T-helper 2 cell treated with Interferon-gamma antibody and Interleukin-4, amounts not matched to agents 5 μg/mL and 100 μg/mL, for 36 hours (primary cell): ENCODE measurements at regions not wholly inside any gene's neighbourhood (a gene's known extent, or its start where the extent isn't known, plus 50 kb on each side); places are given as distances from the start of the nearest gene placed in this dataset.

Experiments
- DNase-seq: peaks from one replicate; pipeline ENCODE4 v3.0.0; 2021; ENCODE audit warnings: low spot score
- H3K27ac Mint-ChIP-seq: one replicate; pipeline ENCODE4 v1.8.0; 2021; ENCODE audit warnings: mild to moderate bottlenecking, mixed read lengths
- H3K27me3 Mint-ChIP-seq: one replicate; pipeline ENCODE4 v1.8.0; 2021; ENCODE audit warnings: low read depth, mixed read lengths
- H3K36me3 Mint-ChIP-seq: one replicate; pipeline ENCODE4 v1.8.0; 2021; ENCODE audit warnings: low read depth, mixed read lengths
- H3K4me1 Mint-ChIP-seq: one replicate; pipeline ENCODE4 v1.8.0; 2021; ENCODE audit warnings: low read depth, mixed read lengths
- H3K4me3 Mint-ChIP-seq: one replicate; pipeline ENCODE4 v1.8.0; 2022; ENCODE audit warnings: mild to moderate bottlenecking, moderate library complexity, mixed read lengths
- H3K9me3 Mint-ChIP-seq: one replicate; pipeline ENCODE4 v1.8.0; 2021; ENCODE audit warnings: mixed read lengths

DNA sequence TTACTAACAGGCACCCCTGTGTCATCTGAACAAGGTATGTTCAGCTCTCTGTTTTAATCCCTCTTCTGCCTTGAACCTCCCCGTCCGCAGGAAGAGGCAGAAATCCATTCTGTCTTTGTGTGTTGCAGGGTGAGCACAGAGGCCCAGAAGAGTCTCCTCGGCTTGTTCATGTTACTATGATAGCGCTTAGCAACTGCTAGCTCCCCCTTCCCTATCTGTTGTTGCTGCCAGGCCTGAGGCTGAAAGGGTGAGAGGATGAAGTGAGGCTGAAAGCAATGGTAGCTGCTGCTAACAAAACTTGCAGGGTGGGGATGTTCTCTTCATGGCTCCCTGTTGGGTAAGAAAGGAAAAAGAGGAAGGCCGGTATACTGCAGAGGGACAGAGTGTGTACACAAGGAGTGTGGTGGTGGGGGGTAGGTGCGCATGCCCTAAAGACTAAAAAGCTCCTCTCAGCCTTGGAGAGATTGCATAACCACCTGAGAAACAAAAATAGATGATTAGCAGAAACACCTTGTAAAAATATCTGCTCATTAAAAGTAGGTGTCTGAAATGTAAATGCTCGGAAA lies 55.2 kb upstream of the CITED2 start:
- Mint-ChIP-seq H3K27me3 (peaks cover 26% of the 10 kb centered on the region), H3K4me1 (peaks cover 3% of the 10 kb centered on the region), H3K9me3 (peaks cover 7% of the 10 kb centered on the region), H3K4me3 (no peak overlapping the region), H3K27ac (no peak overlapping the region), H3K36me3 (no peaks in the 10 kb centered on the region)
- DNase-seq: no peak

DNA sequence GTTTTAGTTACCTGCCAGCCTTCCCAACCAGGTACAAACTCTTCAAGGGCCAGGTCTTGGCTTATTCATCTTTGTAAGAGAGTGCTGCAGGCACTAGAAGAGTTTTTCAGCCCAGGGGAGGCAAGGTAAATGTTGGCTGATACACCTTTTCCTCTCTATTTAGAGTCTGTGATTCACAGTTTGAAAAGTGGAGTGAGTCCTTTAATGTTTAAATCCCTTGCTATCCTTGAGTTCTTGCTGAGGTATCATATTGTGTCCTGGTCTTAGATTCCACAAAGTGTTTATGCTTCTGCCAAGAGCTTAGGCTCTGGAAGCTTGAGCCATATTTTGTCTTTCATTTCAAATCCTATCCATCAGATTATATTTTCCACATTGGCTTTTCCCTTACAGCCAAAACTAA lies 52.8 kb upstream of the CITED2 start:
- H3K27me3 Mint-ChIP-seq: peaks cover 24% of the 10 kb centered on the region
- H3K4me3 Mint-ChIP-seq: no peak overlapping the region
- H3K27ac Mint-ChIP-seq: no peak overlapping the region
- peaks cover 2% of the 10 kb centered on the region for H3K9me3 Mint-ChIP-seq
- no peaks in the 10 kb centered on the region for H3K36me3 Mint-ChIP-seq
- H3K4me1 Mint-ChIP-seq: no peaks in the 10 kb centered on the region
- DNase-seq: no peak

DNA sequence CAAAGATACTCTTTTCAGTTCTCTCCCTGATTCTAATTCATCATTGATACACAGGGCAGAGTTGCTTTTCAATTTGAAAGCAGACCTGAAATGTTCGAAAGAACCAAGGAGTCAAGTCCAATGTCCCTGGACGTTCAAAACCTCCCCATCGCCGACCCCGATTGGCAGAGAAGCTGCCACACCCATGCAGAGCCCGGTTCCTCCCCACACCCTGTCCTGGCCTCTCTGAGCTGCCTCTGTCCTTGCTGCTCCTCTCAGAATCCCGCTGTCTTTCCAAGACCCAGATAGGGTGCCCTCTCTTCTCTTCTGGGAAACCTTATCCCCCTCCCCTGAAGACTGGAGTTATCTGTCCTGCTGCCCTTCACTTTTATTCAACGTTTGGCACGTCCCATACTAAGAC lies 52.3 kb upstream of the CITED2 start:
- no peak overlapping the region for H3K4me3 Mint-ChIP-seq
- peaks cover 23% of the 10 kb centered on the region for H3K27me3 Mint-ChIP-seq
- no peak for DNase-seq
- no peak overlapping the region for H3K27ac Mint-ChIP-seq
- no peaks in the 10 kb centered on the region for H3K36me3 Mint-ChIP-seq
- no peaks in the 10 kb centered on the region for H3K9me3 Mint-ChIP-seq
- no peaks in the 10 kb centered on the region for H3K4me1 Mint-ChIP-seq

DNA sequence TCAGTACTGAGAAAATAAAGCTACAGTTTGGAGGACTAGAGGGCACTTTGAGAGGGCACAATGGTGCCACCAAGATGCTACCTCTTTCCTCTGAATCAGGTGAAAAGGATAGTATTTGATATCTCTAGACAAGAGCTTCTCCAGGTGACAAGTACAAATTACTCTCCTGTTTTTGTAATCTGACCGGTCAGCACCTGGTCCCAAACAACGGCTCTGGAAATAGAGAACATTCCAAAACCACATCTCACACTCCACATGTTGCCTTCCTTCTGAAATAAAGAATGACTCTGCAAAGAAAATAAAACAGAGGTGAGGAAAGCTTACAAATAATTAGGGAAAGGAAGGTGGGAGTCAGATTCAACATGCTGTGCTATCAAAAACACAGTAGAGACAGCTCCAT lies 51.3 kb upstream of the CITED2 start:
- Mint-ChIP-seq H3K9me3 (no peaks in the 10 kb centered on the region), H3K4me3 (no peak overlapping the region), H3K36me3 (no peaks in the 10 kb centered on the region), H3K4me1 (no peaks in the 10 kb centered on the region), H3K27me3 (peaks cover 26% of the 10 kb centered on the region), H3K27ac (no peak overlapping the region)
- DNase-seq: no peak

DNA sequence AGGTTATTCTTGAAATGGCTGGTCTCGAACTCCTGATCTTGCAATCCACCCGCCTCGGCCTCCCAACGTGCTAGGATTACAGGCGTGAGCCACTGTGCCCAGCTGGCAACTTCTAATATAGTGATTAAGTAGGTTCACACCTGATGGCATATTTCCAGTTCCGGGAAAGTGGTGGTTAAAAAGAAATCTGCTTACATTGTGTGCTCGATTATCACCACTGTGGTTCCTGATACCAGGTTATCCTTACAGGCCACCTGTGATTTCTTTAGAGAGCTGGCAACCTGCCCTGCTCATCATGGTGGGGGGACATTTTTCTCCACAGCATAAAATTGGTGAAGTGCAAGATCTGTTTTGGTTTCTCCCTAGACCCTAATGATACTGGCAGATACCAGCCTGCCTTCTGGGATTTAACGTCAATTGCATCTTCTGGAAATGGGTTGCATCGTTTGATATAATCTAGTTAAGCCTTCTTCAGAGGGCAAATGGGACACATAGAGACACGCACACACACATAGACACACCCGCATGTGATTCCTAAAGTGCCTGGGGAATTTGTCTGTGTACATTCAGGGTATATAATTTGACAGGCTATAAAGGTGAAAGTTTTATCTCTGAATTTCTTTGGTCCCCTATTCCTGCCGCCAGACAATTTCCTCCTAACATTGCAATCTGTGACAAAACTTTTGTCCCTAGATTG lies 49.7 kb upstream of the CITED2 start:
- Mint-ChIP-seq H3K27ac (no peak overlapping the region), H3K4me3 (no peak overlapping the region), H3K9me3 (no peaks in the 10 kb centered on the region), H3K4me1 (no peaks in the 10 kb centered on the region), H3K36me3 (no peaks in the 10 kb centered on the region), H3K27me3 (peaks cover 32% of the 10 kb centered on the region)
- DNase-seq: no peak
